SK-N-MC (cell line): ENCODE measurements at regions not wholly inside any gene's neighbourhood (a gene's known extent, or its start where the extent isn't known, plus 50 kb on each side); places are given as distances from the start of the nearest gene placed in this dataset.

Experiments
- EZH2 ChIP-seq: fragments of 200-600 bp; sonication (generic); IDR thresholded peaks from one replicate; pipeline ENCODE4 v1.6.1; 2017; ENCODE audit warnings: antibody characterized with exemption
- POLR2AphosphoS5 ChIP-seq: IDR thresholded peaks from 2 replicates; pipeline ENCODE4 v1.6.1; 2012; ENCODE audit warnings: mild to moderate bottlenecking, low read depth, low read length, borderline replicate concordance

DNA sequence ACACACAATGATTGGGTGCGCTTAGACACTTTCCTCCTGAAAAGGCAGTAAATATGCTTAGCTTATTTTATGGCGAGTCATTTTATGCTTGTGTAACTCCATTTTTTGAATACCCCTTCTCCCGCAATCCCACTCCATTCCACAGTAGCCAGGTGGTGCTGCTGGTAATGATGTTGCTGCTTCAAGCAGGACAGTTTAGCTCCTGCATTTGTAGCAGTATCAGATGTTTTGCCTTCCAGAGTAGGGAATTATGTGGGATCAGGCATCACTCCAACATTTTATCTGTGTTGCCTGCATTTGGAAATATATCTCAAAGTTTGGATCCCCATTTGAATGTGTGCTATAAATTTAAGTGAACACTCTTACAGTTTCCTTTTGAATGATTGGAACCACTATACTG lies 302.1 kb upstream of the SGO1 start:
- TF ChIP-seq POLR2AphosphoS5: no peak
- no peak for TF ChIP-seq EZH2
